ENCODE measurements at regions not wholly inside any gene's neighbourhood (a gene's known extent, or its start where the extent isn't known, plus 50 kb on each side); places are given as distances from the start of the nearest gene placed in this dataset.

DNA sequence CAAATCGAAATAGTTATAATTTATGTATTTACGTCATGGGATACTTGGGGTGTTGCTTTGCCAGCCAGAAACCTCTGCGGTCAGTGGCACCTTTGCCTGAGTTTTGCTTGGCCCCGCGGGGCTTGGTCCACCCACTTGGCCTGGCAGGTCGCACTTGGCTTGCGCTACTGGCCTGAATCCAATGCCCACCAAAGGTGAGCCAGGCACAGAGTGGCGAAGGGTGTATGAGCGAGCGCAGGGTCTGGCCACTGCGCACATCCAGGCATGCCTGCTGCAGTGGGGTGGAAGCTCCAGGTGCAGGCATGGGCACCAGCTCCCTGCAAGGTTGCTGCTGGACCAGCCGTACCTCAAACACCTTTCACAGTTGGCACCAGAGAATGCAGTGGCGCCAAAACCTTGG lies 714.6 kb downstream of the CDH9 start:
- no peaks in the 10 kb centered on the region for H3K4me1 ChIP-seq
- peak in 1 of 5 donors; percentile 35 for DNase-seq
- H3K27ac ChIP-seq, result no peak overlapping the region
- no peaks in the 10 kb centered on the region for H3K36me3 ChIP-seq
- peaks cover 0 to 6% (median 0%) of the 10 kb centered on the region in 12 donors for H3K9me3 ChIP-seq
- H3K27me3 ChIP-seq, result no peaks in the 10 kb centered on the region
- H3K4me3 ChIP-seq, result no peak overlapping the region
- no peak for ATAC-seq
- TF ChIP-seq POLR2A (IDR thresholded peaks at IDR 0.05), result no peak
- TF ChIP-seq, protein P1, sequence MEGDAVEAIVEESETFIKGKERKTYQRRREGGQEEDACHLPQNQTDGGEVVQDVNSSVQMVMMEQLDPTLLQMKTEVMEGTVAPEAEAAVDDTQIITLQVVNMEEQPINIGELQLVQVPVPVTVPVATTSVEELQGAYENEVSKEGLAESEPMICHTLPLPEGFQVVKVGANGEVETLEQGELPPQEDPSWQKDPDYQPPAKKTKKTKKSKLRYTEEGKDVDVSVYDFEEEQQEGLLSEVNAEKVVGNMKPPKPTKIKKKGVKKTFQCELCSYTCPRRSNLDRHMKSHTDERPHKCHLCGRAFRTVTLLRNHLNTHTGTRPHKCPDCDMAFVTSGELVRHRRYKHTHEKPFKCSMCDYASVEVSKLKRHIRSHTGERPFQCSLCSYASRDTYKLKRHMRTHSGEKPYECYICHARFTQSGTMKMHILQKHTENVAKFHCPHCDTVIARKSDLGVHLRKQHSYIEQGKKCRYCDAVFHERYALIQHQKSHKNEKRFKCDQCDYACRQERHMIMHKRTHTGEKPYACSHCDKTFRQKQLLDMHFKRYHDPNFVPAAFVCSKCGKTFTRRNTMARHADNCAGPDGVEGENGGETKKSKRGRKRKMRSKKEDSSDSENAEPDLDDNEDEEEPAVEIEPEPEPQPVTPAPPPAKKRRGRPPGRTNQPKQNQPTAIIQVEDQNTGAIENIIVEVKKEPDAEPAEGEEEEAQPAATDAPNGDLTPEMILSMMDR (IDR thresholded peaks at IDR 0.05), result no peak
- intact Hi-C loops (cut with DNase I), result no loop called here
- WGBS, 4 donors, result 89 to 94% (median 92%) methylated on average over 12 to 13 of the region's 13 CpGs

DNA sequence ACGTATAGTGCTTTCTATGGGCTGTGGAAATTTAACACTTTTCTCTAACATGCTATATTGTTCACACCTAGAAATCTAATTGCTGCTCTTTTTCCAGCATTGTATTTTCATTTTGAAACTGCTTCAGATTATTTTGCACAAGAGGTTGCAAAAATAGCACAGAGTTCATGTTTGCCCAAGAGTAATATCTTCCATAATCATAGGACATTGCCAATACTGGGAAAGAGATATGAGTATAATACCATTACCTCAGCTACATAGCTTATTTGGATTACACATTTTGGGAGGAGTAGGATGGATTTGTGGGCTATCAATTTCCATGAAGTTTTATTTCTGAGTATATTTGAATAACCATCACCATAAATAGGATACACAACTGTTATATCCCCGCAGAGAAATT lies 717.1 kb downstream of the CDH9 start:
- Histone ChIP-seq H3K36me3 (no peaks in the 10 kb centered on the region), H3K27ac (no peak overlapping the region), H3K4me3 (no peak overlapping the region), H3K4me1 (no peaks in the 10 kb centered on the region), H3K9me3 (peaks cover 0 to 6% (median 0%) of the 10 kb centered on the region in 12 donors), H3K27me3 (no peaks in the 10 kb centered on the region)
- ATAC-seq (no peak), DNase-seq (no peak)
- intact Hi-C loops (cut with DNase I), result no loop called here
- WGBS, 4 donors, result 70 to 83% (median 77%) methylated on average over 2 of the region's 2 CpGs
- TF ChIP-seq, protein P1 (IDR thresholded peaks at IDR 0.05), result no peak
- no peak for TF ChIP-seq POLR2A (IDR thresholded peaks at IDR 0.05)

GRCh38 chr5:26310415-26310814 lies 728.0 kb downstream of the CDH9 start:
- DNase-seq (no peak), ATAC-seq (no peak)
- no peaks in the 10 kb centered on the region for H3K9me3 ChIP-seq
- no peak overlapping the region for H3K4me3 ChIP-seq
- intact Hi-C loops (cut with DNase I), result no loop called here
- H3K27ac ChIP-seq, result no peak overlapping the region
- H3K27me3 ChIP-seq, result no peaks in the 10 kb centered on the region
- no peaks in the 10 kb centered on the region for H3K4me1 ChIP-seq
- TF ChIP-seq POLR2A (IDR thresholded peaks at IDR 0.05), result no peak
- TF ChIP-seq, protein P1 (IDR thresholded peaks at IDR 0.05), result no peak
- no peaks in the 10 kb centered on the region for H3K36me3 ChIP-seq
- 48 to 59% (median 51%) methylated on average over 2 of the region's 2 CpGs for WGBS, 4 donors

DNA sequence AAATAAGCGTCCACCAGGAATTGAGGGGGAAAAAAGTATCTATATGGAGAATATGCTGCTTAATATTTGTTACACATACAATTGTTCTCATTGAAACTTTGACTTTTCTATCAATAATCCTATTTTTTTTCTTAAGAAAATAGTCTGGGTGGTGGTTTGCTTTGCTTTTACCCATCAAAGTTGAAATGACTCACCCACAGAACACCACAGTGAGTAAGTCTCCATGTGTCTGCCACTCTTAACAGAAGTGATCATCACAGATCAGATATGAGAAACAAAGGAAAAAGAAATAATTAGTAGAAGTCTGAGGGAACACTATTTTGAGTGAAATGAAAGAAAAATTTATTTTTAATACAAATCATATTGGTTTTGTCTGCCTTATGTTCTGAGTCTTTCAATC lies 742.8 kb downstream of the CDH9 start:
- no peak for DNase-seq
- H3K4me3 ChIP-seq, result no peak overlapping the region
- H3K4me1 ChIP-seq, result no peaks in the 10 kb centered on the region
- H3K36me3 ChIP-seq, result no peaks in the 10 kb centered on the region
- WGBS, 4 donors, result 53 to 76% (median 70%) methylated on average over 1 of the region's 1 CpG
- H3K27me3 ChIP-seq, result no peaks in the 10 kb centered on the region
- intact Hi-C loops (cut with DNase I), result no loop called here
- no peak for ATAC-seq
- no peaks in the 10 kb centered on the region for H3K9me3 ChIP-seq
- no peak overlapping the region for H3K27ac ChIP-seq
- no peak for TF ChIP-seq POLR2A (IDR thresholded peaks at IDR 0.05)
- TF ChIP-seq, protein P1 (IDR thresholded peaks at IDR 0.05), result no peak

Measured in heart left ventricle (tissue), 16 donors.